K562 (cell line): ENCODE measurements at regions not wholly inside any gene's neighbourhood (a gene's known extent, or its start where the extent isn't known, plus 50 kb on each side); places are given as distances from the start of the nearest gene placed in this dataset.

ENCODE experiments used
- ATAC-seq: fragments of 200-7000 bp; cut with Tn5 transposase; 3 replicates; pipeline ENCODE4 v1.9.1; 2020; ENCODE audit warnings: moderate library complexity
- BruUV-seq: library from RNA; stranded (reverse); fragments of 400-500 nt; replicated peaks from 2 replicates; lab custom pipeline; 2021; lab: Mats Ljungman, UMichigan
- CTCF ChIA-PET: fragments of 300-600 bp; formaldehyde crosslinking; extraction: SDS; loops from one replicate; lab custom pipeline; 2021; ENCODE audit warnings: low intra/inter-chr PET ratio; lab: Yijun Ruan, JAX
- POLR2A ChIA-PET: fragments of 300-600, 350-650 bp; sonication (Branson Sonifier 250); formaldehyde crosslinking; extraction: SDS; loops from one replicate; lab custom pipeline; 2021; ENCODE audit warnings: antibody characterized with exemption, inconsistent platforms; lab: Yijun Ruan, JAX
- DNase-seq, 4 experiments: peaks; one replicate each; pipeline versions ENCODE4 v3.0.0 to v3.0.0-alpha.2; 2011 to 2018; ENCODE audit warnings: low spot score in 3 of 4, mixed read lengths in 3 of 4; ENCODE audit errors: extremely low read depth in 1 of 4
- FAIRE-seq: peaks from 2 replicates; lab custom pipeline; 2011; peaks lifted over from hg19 to GRCh38; lab: Jason Lieb, UNC
- H2AFZ ChIP-seq: 2 replicates; pipeline ENCODE4 v1.6.0; 2011; ENCODE audit warnings: low read depth, low read length, control low read depth, inconsistent platforms
- H3K27ac ChIP-seq: fragments of 200-600 bp; 3 replicates; pipeline ENCODE4 v1.8.0; 2011; ENCODE audit warnings: low read depth, mild to moderate bottlenecking, control low read depth, inconsistent platforms, low read length, moderate library complexity, mixed read lengths; ENCODE audit errors: extremely low read depth
- H3K27me3 ChIP-seq, 2 experiments: fragments of 300-600 bp in 1 of 2; 2 replicates in 1 of 2; 3 replicates in 1 of 2; pipeline versions ENCODE4 v1.6.0 to v1.8.0; 2011; ENCODE audit warnings: inconsistent platforms in 2 of 2, low read length in 2 of 2, mild to moderate bottlenecking in 1 of 2, mixed read lengths in 1 of 2, moderate library complexity in 1 of 2; ENCODE audit not compliant: control insufficient read depth in 2 of 2, insufficient read depth in 2 of 2
- H3K36me3 ChIP-seq: fragments of 300-600 bp; 3 replicates; pipeline ENCODE4 v1.8.0; 2011; ENCODE audit warnings: mild to moderate bottlenecking, low read length, inconsistent platforms; ENCODE audit not compliant: control insufficient read depth, insufficient read depth
- H3K4me1 ChIP-seq, 2 experiments: fragments of 200-600 bp in 1 of 2; replicated peaks in 1 of 2; 2 replicates in 1 of 2; 3 replicates in 1 of 2; pipeline versions ENCODE4 v1.5.1 to v1.8.0; 2011; ENCODE audit warnings: inconsistent platforms in 2 of 2, low read length in 2 of 2, mild to moderate bottlenecking in 1 of 2, mixed read lengths in 1 of 2, moderate library complexity in 1 of 2; ENCODE audit not compliant: control insufficient read depth in 2 of 2, insufficient read depth in 2 of 2
- H3K4me2 ChIP-seq: 2 replicates; pipeline ENCODE4 v1.6.1; 2011; ENCODE audit warnings: low read length, control low read depth, inconsistent platforms, mixed read lengths; ENCODE audit not compliant: insufficient read depth
- H3K4me3 ChIP-seq: fragments of 200-600 bp; sonication (generic), shearing (Covaris generic); 2 replicates; pipeline ENCODE4 v1.5.1; 2016; ENCODE audit warnings: control low read depth, inconsistent platforms
- H3K79me2 ChIP-seq: fragments of 200-600 bp; 3 replicates; pipeline ENCODE4 v1.8.0; 2011; ENCODE audit warnings: low read length, inconsistent platforms; ENCODE audit not compliant: control insufficient read depth, insufficient read depth
- H3K9ac ChIP-seq, 2 experiments: 2 replicates each; pipeline versions ENCODE4 v1.6.0 to v1.6.1; 2011; ENCODE audit warnings: low read depth in 2 of 2, low read length in 2 of 2, control low read depth in 1 of 2, inconsistent platforms in 1 of 2, mild to moderate bottlenecking in 1 of 2, mixed read lengths in 1 of 2; ENCODE audit not compliant: insufficient read depth in 1 of 2
- H3K9me1 ChIP-seq: one replicate; pipeline ENCODE4 v1.6.0; 2011; ENCODE audit warnings: inconsistent platforms, mild to moderate bottlenecking, low read length, moderate library complexity; ENCODE audit not compliant: control insufficient read depth, insufficient read depth
- H3K9me3 ChIP-seq: replicated peaks from 2 replicates; pipeline ENCODE4 v1.5.1; 2011; ENCODE audit warnings: low read depth, low read length, inconsistent platforms; ENCODE audit not compliant: control insufficient read depth, insufficient read depth
- H4K20me1 ChIP-seq: replicated peaks from 2 replicates; pipeline ENCODE4 v1.6.1; 2011; ENCODE audit warnings: low read length, inconsistent platforms, mixed read lengths; ENCODE audit not compliant: control insufficient read depth, insufficient read depth
- FOXA3 ChIP-seq, 2 experiments: fragments of 450-650 bp in 1 of 2; sonication (generic) in 1 of 2; formaldehyde crosslinking; IDR thresholded peaks in 1 of 2; conservative IDR thresholded peaks in 1 of 2; 2 replicates each; pipeline versions ENCODE4 v1.4.0 to v1.8.0; 2020 to 2022; ENCODE audit warnings: mild to moderate bottlenecking in 2 of 2, missing genetic modification reagents in 1 of 2
- PCBP1 ChIP-seq: fragments of 200-400 bp; formaldehyde crosslinking; IDR thresholded peaks from 2 replicates; pipeline ENCODE4 v1.6.1; 2018; ENCODE audit warnings: mild to moderate bottlenecking, low read depth, low read length; ENCODE audit not compliant: poor library complexity, severe bottlenecking
- SMAD1 ChIP-seq: fragments of 150-350 bp; IDR thresholded peaks from 2 replicates; pipeline ENCODE4 v1.6.1; 2014; ENCODE audit warnings: low read length, low read depth; ENCODE audit not compliant: partially characterized antibody
- STAT5B ChIP-seq: fragments of 250-450 bp; sonication (Bioruptor Pico); IDR thresholded peaks from 2 replicates; pipeline ENCODE4 v1.8.0; 2021; ENCODE audit warnings: mild to moderate bottlenecking, inconsistent platforms
- TSC22D4 ChIP-seq: fragments of 450-650 bp; IDR thresholded peaks from 2 replicates; pipeline ENCODE4 v1.6.1; 2016; ENCODE audit warnings: missing genetic modification characterization, missing biosample characterization, control low read depth
- ZBTB49 ChIP-seq: sonication (generic); formaldehyde crosslinking; IDR thresholded peaks from 2 replicates; pipeline ENCODE4 v1.8.0; 2022; ENCODE audit warnings: missing genetic modification reagents, mild to moderate bottlenecking, borderline replicate concordance
- WGBS: fragments of 100-300 bp; shearing (Covaris generic); methylation state at CpG from one replicate; pipeline ENCODE4 v1.1.6; 2016; ENCODE audit warnings: low coverage, mixed read lengths; ENCODE audit not compliant: insufficient coverage; ENCODE audit errors: missing lambda C conversion rate; 5-methylcytosine and 5-hydroxymethylcytosine counted together
- in situ Hi-C: fragments of 300-500 bp; cut with MboI; formaldehyde crosslinking; loops from 4 replicates; pipeline ENCODE4 v1.15.0; 2018; ENCODE audit warnings: inconsistent platforms, mixed read lengths
- intact Hi-C: fragments of 100-400 bp; cut with micrococcal nuclease; formaldehyde crosslinking; loops from 2 replicates; pipeline ENCODE4 v1.14.2; 2022
- TF ChIP-seq, protein P1 (sequence below): sonication (generic); formaldehyde crosslinking; IDR thresholded peaks from 2 replicates; pipeline ENCODE4 v1.8.0; 2022; ENCODE audit warnings: mild to moderate bottlenecking, missing genetic modification reagents
- TF ChIP-seq, protein P2 (sequence below): fragments of 250-450 bp; sonication (Bioruptor Pico); IDR thresholded peaks from 2 replicates; pipeline ENCODE4 v1.4.0; 2020; ENCODE audit warnings: mild to moderate bottlenecking

- WGBS = 0% methylated on average over 3 of the region's 3 CpGs
- Histone ChIP-seq H3K79me2 (no peaks in the 10 kb centered on the region), H3K4me2 (no peak overlapping the region), H3K36me3 (no peaks in the 10 kb centered on the region), H2AFZ (no peak overlapping the region), H3K4me3 (no peak overlapping the region), H3K9me1 (no peaks in the 10 kb centered on the region), H3K9ac (no peak overlapping the region), H3K27me3 (no peaks in the 10 kb centered on the region), H3K9me3 (no peaks in the 10 kb centered on the region), H3K4me1 (no peaks in the 10 kb centered on the region), H3K27ac (no peak overlapping the region), H4K20me1 (no peaks in the 10 kb centered on the region)
- TF ChIP-seq FOXA3 (CRISPR knock-in tag; conservative IDR thresholded peaks at IDR 0.05 in 1 of 2, IDR thresholded peaks at IDR 0.05 in 1 of 2) (no peak), ZBTB49 (no peak), PCBP1 (no peak), STAT5B (CRISPR knock-in tag) (no peak), TSC22D4 (no peak), SMAD1 (no peak)
- TF ChIP-seq, protein P1, sequence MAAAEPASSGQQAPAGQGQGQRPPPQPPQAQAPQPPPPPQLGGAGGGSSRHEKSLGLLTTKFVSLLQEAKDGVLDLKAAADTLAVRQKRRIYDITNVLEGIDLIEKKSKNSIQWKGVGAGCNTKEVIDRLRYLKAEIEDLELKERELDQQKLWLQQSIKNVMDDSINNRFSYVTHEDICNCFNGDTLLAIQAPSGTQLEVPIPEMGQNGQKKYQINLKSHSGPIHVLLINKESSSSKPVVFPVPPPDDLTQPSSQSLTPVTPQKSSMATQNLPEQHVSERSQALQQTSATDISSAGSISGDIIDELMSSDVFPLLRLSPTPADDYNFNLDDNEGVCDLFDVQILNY (CRISPR knock-in tag) = no peak
- TF ChIP-seq, protein P2, sequence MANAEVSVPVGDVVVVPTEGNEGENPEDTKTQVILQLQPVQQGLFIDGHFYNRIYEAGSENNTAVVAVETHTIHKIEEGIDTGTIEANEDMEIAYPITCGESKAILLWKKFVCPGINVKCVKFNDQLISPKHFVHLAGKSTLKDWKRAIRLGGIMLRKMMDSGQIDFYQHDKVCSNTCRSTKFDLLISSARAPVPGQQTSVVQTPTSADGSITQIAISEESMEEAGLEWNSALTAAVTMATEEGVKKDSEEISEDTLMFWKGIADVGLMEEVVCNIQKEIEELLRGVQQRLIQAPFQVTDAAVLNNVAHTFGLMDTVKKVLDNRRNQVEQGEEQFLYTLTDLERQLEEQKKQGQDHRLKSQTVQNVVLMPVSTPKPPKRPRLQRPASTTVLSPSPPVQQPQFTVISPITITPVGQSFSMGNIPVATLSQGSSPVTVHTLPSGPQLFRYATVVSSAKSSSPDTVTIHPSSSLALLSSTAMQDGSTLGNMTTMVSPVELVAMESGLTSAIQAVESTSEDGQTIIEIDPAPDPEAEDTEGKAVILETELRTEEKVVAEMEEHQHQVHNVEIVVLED (CRISPR knock-in tag) = no peak
- CTCF ChIA-PET = no interaction called here
- no peak for ATAC-seq
- DNase-seq = no peak
- no peak for FAIRE-seq
- POLR2A ChIA-PET = no interaction called here
- intact Hi-C loops = no loop called here
- no TSS peak for BruUV-seq
- in situ Hi-C loops = no loop called here
Observed at GRCh38 chr2:59217360-59217759, 976.2 kb upstream of the FANCL start.
